ENCODE measurements at regions not wholly inside any gene's neighbourhood (a gene's known extent, or its start where the extent isn't known, plus 50 kb on each side); places are given as distances from the start of the nearest gene placed in this dataset.
"Not testable (repeated sequence)": the region's sequence is repeated elsewhere in the genome, so short reads cannot be mapped to it uniquely, and the experiment has no call there.

DNA sequence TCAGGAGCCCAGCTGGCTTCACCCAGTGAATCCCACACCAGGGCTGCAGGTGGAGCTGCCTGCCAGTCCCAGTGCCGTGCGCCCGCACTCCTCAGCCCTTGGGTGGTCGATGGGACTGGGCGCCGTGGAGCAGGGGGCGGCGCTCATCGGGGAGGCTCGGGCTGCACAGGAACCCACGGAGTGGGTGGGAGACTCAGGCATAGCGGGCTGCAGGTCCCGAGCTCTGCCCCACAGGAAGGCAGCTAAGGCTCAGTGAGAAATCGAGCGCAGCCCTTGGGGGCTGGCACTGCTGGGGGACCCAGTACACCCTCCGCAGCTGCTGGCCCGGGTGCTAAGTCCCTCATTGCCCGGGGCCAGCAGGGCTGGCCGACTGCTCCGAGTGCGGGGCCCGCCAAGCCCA is 1908.8 kb downstream of the ARAP2 start:
- not testable (repeated sequence) for DNase-seq

GRCh38 chr4:34362654-34363053 is 1881.7 kb downstream of the ARAP2 start:
- DNase-seq, result no peak

GRCh38 chr4:34363842-34364241 is 1880.5 kb downstream of the ARAP2 start:
- no peak for DNase-seq

- no peak for DNase-seq
These were observed 1878.4 kb downstream of the ARAP2 start for GRCh38 chr4:34365946-34366345.

- no peak for DNase-seq
These were observed 1872.6 kb downstream of the ARAP2 start for GRCh38 chr4:34371676-34372075.

DNA sequence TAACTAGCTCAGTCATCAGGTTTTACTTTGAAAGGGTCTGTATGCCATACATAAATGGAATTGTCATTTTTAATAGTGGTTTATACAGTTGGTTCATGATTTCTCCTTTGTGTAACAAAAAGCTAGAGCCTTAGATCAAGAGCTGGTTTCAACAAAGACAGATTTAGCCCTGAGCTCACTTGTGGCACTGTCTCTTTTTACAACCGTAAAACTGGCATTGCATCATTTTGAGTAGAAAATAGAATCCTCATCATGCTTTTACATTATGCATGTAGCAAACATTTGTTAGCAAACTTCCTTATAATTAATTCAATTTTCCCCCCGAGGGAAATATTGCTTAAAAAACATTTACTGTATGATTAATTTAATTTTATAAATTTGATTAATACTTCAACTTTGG is 1871.5 kb downstream of the ARAP2 start:
- no peak for DNase-seq

DNA sequence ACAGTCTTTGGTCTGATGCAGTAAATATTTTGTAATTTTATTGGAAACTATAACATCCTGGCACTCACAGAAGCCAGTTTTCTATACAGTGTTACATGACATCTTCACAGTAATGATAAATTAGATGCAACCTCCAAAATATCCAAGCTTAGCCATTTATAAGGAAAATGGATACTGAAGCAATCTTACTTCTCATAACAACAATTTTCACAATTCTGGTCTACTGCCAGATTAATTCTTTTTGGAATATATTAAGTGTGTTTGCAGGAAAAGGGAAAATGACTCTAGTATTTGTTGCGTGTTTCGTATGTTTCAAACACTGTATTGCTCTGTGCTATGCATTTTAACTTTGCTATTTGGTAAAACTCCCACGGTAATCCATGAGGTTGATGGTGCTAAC is 1870.9 kb downstream of the ARAP2 start:
- DNase-seq, result no peak

DNA sequence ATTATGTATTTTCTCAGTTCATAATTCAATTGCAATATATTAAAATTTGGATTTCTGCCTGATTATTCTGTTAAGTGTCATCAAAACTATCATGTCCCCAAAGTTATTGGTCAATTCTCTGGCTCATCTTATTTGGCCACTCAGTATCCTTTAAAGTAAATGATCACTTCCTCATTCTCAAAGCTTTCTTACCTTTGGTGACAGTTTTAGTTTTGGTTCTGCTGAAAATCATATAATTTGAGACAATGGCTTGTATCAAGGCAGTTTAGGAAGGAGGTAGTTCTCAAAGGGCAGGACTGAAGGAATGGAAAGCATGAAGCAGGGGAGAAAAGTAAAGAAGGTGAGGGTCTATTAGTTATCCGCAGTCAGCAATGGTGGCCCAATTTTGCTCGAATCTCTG is 1832.1 kb downstream of the ARAP2 start:
- no peak for DNase-seq

- no peak for DNase-seq
These were observed 1831.4 kb downstream of the ARAP2 start for GRCh38 chr4:34412911-34413310.

DNA sequence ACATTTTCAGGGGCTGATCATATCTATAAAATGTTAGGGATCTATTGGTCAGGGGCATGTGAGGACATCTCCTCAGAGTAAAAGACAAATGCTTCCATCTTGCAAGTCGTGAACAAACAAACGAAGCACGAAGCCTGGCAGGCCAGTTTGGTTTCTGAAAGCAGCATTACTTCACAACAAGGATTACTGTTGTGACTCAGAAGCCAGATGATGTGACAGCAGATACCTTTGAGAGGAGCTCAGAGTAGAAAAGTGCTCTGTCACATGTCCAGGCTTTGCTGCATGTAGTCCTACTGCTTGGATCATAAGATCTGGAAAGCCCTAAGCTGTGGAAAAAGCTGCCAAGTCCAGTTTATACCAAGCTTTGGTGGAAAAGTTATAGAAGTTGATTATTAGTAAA is 1827.2 kb downstream of the ARAP2 start:
- DNase-seq, result no peak

DNA sequence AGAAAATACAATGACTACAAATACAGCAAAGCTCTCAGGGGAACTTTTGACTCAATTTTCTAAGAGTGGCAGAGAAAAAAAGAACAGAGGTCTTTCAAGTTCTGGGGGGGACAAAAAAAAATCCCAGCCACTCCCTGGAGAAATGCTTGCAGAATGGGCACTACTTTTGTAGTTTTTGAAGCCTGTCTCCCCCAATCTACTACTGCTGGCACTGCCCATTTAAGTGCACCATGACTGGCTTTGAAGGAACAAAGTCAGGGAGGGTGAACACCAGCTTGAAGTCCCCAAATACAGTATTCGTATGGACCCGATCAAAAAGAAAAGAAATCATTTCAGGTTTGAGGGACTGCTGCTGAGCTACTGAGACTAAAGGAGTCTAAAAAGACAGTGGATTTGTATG is 1824.4 kb downstream of the ARAP2 start:
- no peak for DNase-seq

DNA sequence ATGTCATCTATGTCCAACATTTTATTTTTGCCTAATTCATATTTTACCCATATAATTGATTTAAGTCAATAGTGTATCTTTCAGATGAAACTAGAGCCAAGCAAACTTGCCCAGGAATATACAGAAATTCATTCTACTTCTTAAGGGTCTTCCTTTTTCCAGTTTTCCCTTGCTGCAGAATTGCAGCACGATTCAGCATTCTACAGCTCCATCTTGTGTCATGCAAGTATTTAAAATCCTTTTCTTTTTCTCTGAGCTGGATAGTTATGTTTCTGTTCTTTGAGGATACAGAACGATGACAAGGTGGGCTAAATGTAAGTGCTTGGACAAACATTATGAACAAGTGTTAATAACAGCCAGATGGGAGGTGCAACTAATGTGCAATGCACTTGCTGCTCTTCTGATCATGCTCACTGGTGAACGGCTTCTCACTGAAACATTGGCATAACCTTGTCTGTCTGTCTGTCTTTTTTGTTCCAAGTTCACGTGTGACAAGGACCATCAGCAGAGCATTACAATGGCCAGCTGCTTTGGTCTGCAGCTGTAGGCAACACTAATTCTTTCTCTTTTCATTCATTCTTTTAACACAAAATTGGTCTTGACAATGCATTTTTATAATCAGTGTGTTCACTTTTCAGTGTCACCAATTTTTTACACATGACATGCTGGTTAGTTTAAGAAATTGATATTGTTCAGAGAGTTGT is 1821.7 kb downstream of the ARAP2 start:
- no peak for DNase-seq

DNA sequence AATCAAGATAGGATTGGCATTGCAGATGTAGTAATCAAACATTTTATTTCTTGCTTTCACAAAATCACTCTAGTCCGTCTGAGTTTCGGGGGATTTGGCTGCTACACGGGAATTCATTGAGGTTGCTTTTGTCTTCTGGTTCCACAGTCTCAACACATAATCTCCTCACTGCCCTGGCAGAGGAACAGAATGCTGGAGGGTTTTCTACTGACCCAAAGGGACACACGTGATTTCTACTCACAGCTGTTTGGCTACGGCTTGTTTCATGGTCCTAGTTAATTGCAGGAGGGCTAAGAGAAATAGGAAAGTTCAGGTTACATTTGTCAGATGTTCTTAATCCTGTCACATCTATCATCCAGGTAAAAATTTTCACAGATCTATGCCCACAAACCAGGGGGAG is 1811.6 kb downstream of the ARAP2 start:
- no peak for DNase-seq

DNA sequence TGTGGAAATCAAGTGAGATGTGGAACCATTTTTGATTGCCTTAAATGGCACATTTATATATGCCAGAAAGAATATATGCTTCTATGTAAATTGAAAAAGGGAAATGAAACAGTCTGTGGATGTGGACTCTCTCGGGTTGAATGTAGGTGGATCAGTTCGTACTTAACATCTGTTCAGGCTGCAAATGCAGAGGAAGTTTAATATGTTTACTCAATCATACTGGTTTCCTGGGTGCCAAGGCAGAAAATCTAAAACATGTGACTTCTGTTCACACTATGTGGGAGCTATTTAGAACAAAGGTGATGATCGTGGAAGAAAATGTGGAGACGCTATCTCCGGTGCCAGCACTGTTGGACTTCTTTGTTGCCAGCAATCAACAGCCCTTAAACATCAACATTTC is 1809.9 kb downstream of the ARAP2 start:
- DNase-seq, result not testable (repeated sequence)

DNA sequence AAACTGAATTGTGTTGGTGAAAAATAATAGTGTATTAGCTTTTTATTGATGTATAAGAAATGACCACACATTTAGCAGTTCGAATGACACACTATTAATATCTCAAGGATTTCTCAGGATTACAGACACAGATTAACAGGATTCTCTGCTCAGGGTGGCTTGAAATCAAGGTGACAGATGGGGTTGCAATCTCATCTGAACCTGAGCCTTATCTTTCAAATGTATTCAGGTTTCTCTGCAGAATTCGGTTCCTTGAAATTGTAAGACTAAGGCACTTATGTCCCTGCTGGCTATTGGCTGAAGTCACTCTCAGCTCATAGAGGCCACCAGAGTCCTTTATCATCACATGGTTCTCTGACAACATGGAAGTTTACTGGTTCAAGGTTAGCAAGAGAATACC is 1780.1 kb downstream of the ARAP2 start:
- DNase-seq, result no peak

DNA sequence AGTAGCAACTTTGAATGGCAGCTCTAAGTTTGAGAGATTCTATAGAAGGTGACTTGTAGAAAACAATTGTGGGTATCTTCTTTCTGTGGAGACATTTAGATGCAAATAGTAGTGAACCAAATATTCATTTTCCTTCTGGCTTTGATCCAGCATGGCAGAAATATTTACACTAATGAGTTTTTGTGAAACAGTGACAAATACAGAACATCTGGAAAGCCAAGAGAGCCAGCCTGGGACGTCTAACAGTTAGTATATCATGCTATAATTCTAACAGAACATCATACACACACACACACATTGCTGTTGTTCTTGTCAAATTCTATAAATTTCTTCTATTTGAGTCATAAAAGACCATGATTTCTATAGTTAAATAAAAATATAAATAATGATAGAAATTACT is 1777.9 kb downstream of the ARAP2 start:
- DNase-seq, result no peak

DNA sequence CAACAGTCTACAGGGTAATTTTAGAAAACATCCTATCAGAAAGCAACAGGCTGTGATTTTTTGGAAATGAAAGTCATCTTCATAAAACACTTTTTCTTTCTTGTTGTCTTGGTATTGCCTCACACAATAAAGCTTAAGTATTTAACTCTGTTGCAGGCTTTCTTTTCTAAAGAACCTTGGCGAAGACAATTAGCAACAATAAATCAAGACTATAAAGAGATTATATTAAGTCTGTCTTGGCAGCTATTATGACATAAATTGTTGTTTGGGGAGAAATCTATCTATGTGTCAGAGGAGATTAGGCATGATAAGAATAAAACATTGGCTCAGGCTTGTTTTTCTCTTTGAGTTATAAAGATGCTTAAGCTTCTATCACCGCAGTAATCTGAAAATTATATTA is 1774.8 kb downstream of the ARAP2 start:
- DNase-seq, result no peak

DNA sequence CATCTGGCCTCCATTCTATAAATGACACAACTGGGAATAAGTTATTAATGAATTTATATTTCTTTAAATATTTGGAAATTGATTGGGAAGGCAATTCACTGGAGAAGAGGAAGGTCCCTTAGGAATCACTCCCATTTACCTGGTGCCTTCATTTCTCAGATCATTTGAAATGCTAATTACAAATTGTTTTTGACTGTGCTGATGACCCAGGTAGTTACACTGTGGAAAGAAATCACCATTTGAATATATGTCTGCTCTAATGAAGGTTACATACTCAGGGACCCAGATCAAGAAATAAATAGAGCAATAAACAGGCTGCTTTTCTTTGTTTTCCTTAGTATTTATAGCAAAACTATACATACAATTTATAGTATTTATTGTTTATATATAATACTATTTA is 1759.1 kb downstream of the ARAP2 start:
- DNase-seq, result no peak

DNA sequence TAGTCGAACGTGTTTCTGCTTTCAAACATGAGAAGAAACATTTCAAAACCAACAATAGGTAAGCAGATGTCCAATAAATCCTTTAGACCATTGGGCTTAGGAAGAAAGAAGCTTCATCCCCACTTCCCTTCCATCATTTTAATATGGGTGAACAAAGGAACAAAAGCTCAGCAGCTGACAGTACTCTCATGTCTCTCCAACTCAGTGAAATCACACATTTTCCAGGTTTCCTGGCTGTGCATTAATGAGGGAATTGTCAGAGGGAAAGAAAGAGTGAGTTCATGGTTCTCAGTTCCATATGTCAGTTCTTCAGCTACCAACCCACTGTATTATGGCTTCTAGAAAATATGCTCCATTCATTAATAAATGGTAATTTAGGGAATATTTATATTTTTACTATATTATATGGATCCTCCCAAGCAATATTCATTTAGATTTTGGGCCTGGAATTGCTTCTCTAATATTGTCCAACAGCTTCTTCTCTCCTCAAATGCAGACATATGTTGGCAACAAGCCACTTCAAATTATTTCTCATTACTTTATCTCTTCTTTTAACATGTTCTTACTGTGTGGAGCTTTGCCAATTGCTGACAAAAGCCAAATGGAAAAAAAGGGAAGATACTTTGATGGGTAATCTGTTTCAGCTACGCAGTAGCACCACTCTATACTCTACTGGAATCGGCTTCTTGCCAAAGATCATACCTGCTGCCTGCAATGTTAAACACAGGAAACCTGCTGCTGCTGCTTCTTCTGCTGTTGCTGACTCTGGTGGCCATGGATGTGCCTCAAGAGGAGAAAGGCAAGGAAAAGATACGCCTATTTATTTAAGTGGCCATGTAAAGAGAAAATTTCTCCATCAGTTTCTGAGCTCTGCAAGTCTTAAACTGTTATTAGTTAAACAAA is 1757.6 kb downstream of the ARAP2 start:
- DNase-seq, result no peak

DNA sequence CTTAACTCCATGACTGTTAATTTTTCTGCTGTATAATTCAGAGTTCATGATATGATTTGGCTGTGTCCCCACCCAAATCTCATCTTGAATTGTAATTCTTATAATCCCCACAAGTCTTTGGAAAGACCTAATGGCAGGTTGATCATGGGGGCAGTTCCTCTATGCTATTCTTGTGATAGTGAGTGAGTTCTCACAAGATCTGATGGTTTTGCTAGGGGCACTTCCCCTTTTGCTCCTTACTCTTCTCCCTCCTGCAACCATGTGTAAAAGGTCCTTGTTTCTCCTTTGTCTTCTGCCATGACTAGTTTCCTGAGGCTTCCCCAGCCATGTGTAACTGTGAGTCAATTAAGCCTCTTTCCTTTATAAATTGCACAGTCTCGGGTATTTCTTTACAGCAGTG is 1751.9 kb downstream of the ARAP2 start:
- DNase-seq, result no peak

DNA sequence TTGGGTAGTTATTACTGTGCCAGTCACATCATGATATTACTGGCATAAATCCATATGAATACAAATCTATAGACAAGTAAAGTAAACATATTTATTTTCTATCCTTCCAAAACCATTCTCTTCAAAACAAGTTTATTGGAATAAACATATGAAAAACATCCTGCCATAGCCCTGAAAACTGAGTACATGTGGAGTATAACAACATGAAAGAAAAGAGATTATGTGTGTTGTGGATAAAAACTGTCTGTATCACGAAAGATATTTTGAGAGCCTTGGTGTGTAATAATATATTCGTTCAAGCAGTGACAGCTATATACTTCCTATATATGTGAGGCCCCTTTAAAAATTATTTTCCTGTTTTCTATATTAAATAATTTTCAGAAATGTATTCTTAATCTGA is 1742.2 kb downstream of the ARAP2 start:
- DNase-seq, result no peak

DNA sequence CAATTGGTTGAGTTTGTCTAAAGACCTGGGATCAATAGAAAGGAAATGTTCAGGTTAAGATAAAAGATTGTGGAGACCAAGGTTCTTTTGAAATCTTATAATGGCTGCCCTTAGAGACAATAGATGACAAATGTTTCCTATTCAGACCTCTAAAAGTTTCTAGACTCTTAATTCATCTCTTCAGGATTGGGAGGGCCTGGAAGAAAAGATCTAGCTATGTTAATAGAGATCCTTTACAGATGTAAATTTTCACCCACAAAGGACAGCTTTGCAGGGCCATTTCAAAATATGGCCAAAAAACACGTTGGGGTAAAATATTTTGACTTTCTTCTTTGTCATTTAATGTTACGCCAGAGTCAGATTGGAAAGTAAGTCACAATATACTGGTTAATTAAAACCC is 1739.6 kb downstream of the ARAP2 start:
- not testable (repeated sequence) for DNase-seq

DNA sequence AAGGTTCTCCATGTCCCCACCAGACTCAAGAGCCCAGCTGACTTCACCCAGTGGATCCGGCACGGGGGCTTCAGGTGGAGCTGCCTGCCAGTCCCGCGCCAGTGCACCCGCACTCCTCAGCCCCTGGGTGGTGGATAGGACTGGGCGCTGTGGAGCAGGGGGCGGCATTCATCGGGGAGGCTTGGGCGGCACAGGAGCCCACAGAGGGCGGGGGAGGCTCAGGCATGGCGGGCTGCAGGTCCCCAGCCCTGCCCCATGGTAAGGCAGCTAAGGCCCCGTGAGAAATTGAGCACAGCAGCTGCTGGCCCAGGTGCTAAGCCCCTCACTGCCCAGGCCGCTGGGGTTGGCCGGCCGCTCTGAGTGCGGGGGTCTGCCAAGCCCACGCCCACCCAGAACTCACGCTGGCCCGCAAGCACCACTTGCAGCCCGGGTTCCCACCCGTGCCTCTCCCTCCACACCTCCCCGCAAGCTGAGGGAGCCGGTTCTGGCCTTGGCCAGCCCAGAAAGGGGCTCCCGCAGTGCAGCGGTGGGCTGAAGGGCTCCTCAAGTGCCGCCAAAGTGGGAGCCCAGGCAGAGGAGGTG is 1737.7 kb downstream of the ARAP2 start:
- DNase-seq, result not testable (repeated sequence)

DNA sequence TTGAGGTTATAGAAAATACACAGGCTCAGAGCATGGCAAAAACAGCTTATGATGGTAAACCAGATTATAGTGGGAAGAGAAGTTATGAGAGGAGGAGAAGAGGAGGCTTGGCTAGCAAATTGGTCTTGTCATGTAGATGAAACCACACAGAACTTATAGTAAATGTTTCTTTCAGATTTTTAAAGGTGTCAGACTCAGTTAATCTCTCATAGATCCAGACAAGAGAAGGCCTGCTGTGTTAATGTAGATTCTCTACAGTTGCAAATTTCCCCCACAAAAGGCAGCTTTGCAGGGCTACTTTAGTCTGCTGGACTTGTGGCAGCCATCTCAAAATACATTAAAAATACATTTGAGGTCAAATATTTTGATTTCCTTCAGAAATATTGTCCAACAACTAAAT is 1731.7 kb downstream of the ARAP2 start:
- no peak for DNase-seq

Measured in activated CD4-positive, CD25-positive, alpha-beta regulatory T cell (primary cell).